ENCODE measurements at regions not wholly inside any gene's neighbourhood (a gene's known extent, or its start where the extent isn't known, plus 50 kb on each side); places are given as distances from the start of the nearest gene placed in this dataset.

DNA sequence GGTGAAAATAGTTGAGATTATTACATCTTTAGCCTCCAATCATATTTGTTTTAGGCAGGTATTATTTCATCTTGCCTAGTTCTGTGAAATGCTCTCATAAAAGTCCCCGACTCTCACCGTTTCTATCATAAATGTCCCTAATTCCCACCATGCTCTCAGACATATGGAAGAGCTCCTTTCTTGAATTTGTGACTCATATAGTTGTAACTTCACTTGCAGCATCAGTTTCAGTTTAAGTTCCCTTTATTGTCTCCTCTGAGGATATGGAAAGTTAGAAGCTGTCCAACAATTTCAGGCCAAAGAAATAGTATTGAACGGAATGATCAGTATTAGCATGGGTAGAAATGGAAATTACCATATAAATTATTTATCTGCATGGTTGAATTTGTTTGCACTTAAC lies 187.5 kb upstream of the NR4A3 start:
- no peak for FAIRE-seq

More for the DNA sequence above, 187.5 kb upstream of the NR4A3 start:
- Histone ChIP-seq H2BK15ac (ENCODE audit: low read length) (no peak overlapping the region), H3K9ac (replicated peaks in 1 of 4; ENCODE audit: extremely low read depth in 1 of 4, low read depth in 3 of 4, low read length in 3 of 4) (no peak overlapping the region), H3K79me2 (ENCODE audit: control insufficient read depth in 1 of 2, insufficient read depth in 2 of 2, low read length in 2 of 2) (no peaks in the 10 kb centered on the region), H3K56ac (replicated peaks; ENCODE audit: insufficient read length, low read depth, low read length) (no peak overlapping the region), H4K20me1 (replicated peaks in 1 of 2; ENCODE audit: control insufficient read depth in 1 of 2, insufficient read depth in 2 of 2, low read length in 2 of 2) (no peaks in the 10 kb centered on the region), H3K23me2 (ENCODE audit: low read depth, low read length) (no peaks in the 10 kb centered on the region), H4K8ac (ENCODE audit: extremely low read depth, insufficient read depth, low read length) (no peak overlapping the region), H3K79me1 (ENCODE audit: low read depth, low read length) (no peaks in the 10 kb centered on the region), H2BK20ac (ENCODE audit: low read length) (no peak overlapping the region), H3K14ac (ENCODE audit: insufficient read length) (no peak overlapping the region), H2BK12ac (ENCODE audit: low read depth, low read length) (no peak overlapping the region), H3K4me1 (replicated peaks in 1 of 4; ENCODE audit: control insufficient read depth in 3 of 4, insufficient read depth in 4 of 4, low read length in 3 of 4) (no peaks in the 10 kb centered on the region), H3K23ac (ENCODE audit: insufficient read length) (no peak overlapping the region), H2AFZ (ENCODE audit: low read length) (no peak overlapping the region), H2BK120ac (replicated peaks; ENCODE audit: low read depth, low read length) (no peak overlapping the region), H3K18ac (ENCODE audit: extremely low read depth, low read length) (no peak overlapping the region), H4K91ac (replicated peaks; ENCODE audit: insufficient read length, low read length) (no peak overlapping the region), H3K4ac (replicated peaks; ENCODE audit: insufficient read length, low read depth, low read length) (no peak overlapping the region), H3K4me3 (ENCODE audit: extremely low read depth in 1 of 4, insufficient read depth in 2 of 4, low read depth in 3 of 4, low read length in 4 of 4) (no peak overlapping the region), H4K5ac (ENCODE audit: insufficient read length, low read depth, low read length) (no peak overlapping the region), H2AK5ac (ENCODE audit: low read depth, low read length) (no peak overlapping the region), H3K27ac (ENCODE audit: low read depth, low read length) (no peak overlapping the region), H2BK5ac (ENCODE audit: low read depth, low read length) (no peak overlapping the region), H3K4me2 (ENCODE audit: insufficient read depth in 1 of 2, low read depth in 2 of 2, low read length in 2 of 2) (no peak overlapping the region), H3K9me3 (ENCODE audit: insufficient read depth in 2 of 2, low read depth in 1 of 2, low read length in 1 of 2) (no peaks in the 10 kb centered on the region), H3K36me3 (ENCODE audit: control insufficient read depth in 2 of 4, insufficient read depth in 4 of 4, low read length in 3 of 4) (no peaks in the 10 kb centered on the region), H3K27me3 (replicated peaks in 1 of 4; ENCODE audit: control insufficient read depth in 3 of 4, extremely low read depth in 1 of 4, insufficient read depth in 3 of 4, low read length in 3 of 4) (no peaks in the 10 kb centered on the region)
- CTCF ChIA-PET (ENCODE audit: partially characterized antibody), result no interaction called here
- 92% methylated on average over 3 of the region's 3 CpGs; no CpG with 5 or more reads in 1 of the 2 experiments for WGBS, 2 experiments (ENCODE audit: extremely low coverage in 1 of 2, insufficient coverage in 1 of 2, insufficient read length in 1 of 2, insufficient replicate concordance in 2 of 2, low coverage in 1 of 2, low lambda C conversion rate in 2 of 2, missing lambda C conversion rate in 1 of 2)
- POLR2A ChIA-PET (ENCODE audit: partially characterized antibody), result no interaction called here
- DNase-seq (ENCODE audit: low read depth in 1 of 2, low spot score in 2 of 2), result no peak
- TF ChIP-seq NANOG (IDR thresholded peaks at IDR 0.05; ENCODE audit: insufficient read depth, low read depth, low read length, poor library complexity, severe bottlenecking), result no peak
- TF ChIP-seq SIN3A (conservative IDR thresholded peaks at IDR 0.05 in 1 of 2, IDR thresholded peaks at IDR 0.05 in 1 of 2; ENCODE audit: low read depth in 1 of 2, low read length in 2 of 2), result no peak
- no peak for TF ChIP-seq EZH2 (IDR thresholded peaks at IDR 0.05; ENCODE audit: low read depth, low read length, severe bottlenecking)
- no peak for TF ChIP-seq SUZ12 (IDR thresholded peaks at IDR 0.05; ENCODE audit: low read length)
- no peak for TF ChIP-seq MAFK (IDR thresholded peaks at IDR 0.05; ENCODE audit: low read depth, low read length)
- no peak for TF ChIP-seq HDAC2 (IDR thresholded peaks at IDR 0.05; ENCODE audit: borderline replicate concordance in 1 of 2, low read depth in 2 of 2, low read length in 2 of 2)
- TF ChIP-seq POLR2AphosphoS5 (IDR thresholded peaks at IDR 0.05; ENCODE audit: low read depth, low read length), result no peak
- no peak for TF ChIP-seq SP4 (IDR thresholded peaks at IDR 0.05; ENCODE audit: low read length)
- TF ChIP-seq RNF2 (IDR thresholded peaks at IDR 0.05; ENCODE audit: borderline replicate concordance, low read depth, low read length, missing control alignments, poor library complexity, severe bottlenecking), result no peak
- no peak for TF ChIP-seq PHF8 (conservative IDR thresholded peaks at IDR 0.05; ENCODE audit: low read depth, low read length)
- TF ChIP-seq BRCA1 (IDR thresholded peaks at IDR 0.05; ENCODE audit: low read depth, low read length), result no peak
- no peak for TF ChIP-seq TAF1 (IDR thresholded peaks at IDR 0.05; ENCODE audit: low read depth, low read length)
- no peak for TF ChIP-seq TCF12 (IDR thresholded peaks at IDR 0.05; ENCODE audit: low read depth, low read length)
